ENCODE measurements at regions not wholly inside any gene's neighbourhood (a gene's known extent, or its start where the extent isn't known, plus 50 kb on each side); places are given as distances from the start of the nearest gene placed in this dataset.

DNA sequence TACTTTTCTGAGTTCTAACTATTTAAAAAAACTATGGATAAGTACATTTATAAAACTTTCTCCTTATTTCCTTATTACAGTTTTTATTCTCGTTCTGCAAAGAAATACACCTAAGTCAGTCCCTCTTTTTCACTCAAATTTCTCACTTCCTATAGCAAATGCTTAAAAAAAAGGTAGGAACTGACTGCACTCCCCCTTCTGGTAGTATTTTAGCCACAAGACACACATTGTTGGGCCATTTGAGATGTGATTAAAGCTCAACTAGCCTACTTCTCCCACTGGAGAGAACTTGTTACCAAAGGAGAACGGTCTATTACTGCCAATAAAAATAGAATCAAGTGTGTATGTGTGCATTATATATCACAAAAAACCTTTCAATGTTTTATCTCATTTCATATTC is 521.9 kb upstream of the PRMT6 start:
- DNase-seq (ENCODE audit: low read depth), result no peak

DNA sequence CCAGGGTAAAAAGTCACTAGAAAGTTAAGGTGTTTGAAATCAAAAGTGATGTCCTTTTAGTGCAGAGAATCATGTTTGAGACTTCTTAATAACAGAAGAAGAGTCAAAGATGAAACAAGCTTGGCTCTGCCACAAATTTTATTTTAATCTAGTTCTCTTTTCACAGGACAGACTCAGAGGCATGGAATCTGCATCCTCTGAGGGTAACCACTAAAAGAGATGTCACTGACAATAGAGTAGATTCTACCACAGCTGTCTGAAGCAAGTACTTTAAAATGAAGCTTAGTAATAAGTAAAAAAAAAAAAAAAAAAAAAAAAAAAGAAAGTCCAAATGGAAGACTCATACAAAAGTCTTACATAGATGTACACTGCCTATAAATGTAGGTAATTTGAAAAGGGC is 519.7 kb upstream of the PRMT6 start:
- no peak for DNase-seq (ENCODE audit: low read depth)
- TF ChIP-seq, protein P1, sequence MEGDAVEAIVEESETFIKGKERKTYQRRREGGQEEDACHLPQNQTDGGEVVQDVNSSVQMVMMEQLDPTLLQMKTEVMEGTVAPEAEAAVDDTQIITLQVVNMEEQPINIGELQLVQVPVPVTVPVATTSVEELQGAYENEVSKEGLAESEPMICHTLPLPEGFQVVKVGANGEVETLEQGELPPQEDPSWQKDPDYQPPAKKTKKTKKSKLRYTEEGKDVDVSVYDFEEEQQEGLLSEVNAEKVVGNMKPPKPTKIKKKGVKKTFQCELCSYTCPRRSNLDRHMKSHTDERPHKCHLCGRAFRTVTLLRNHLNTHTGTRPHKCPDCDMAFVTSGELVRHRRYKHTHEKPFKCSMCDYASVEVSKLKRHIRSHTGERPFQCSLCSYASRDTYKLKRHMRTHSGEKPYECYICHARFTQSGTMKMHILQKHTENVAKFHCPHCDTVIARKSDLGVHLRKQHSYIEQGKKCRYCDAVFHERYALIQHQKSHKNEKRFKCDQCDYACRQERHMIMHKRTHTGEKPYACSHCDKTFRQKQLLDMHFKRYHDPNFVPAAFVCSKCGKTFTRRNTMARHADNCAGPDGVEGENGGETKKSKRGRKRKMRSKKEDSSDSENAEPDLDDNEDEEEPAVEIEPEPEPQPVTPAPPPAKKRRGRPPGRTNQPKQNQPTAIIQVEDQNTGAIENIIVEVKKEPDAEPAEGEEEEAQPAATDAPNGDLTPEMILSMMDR (IDR thresholded peaks at IDR 0.05; ENCODE audit: insufficient read depth, low read depth, low read length, missing control alignments), result no peak
- H3K4me3 ChIP-seq (ENCODE audit: low read depth, low read length), result no peak overlapping the region

More for the DNA sequence above, 521.9 kb upstream of the PRMT6 start:
- no peak overlapping the region for H3K4me3 ChIP-seq (ENCODE audit: low read depth, low read length)
- TF ChIP-seq, protein P1 (IDR thresholded peaks at IDR 0.05; ENCODE audit: insufficient read depth, low read depth, low read length, missing control alignments), result no peak

DNA sequence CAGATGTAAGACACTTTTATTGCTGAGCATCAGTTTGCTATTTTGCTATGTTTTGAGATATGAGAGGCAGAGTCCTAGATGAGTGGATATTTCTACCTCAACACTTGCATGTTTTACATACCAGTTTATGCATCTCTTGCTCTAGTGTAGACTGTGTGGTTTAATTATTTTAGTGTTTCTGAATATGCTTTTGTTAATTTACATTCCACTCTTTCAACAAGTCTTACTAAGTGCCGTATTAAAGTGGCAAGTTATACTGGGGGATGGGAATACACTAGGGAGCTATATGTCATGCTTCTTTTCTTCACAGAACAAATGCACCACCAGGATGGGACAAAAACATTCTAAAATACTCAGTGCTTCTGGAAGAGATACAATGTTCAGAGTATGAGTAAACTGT is 507.7 kb upstream of the PRMT6 start:
- TF ChIP-seq, protein P1 (IDR thresholded peaks at IDR 0.05; ENCODE audit: insufficient read depth, low read depth, low read length, missing control alignments), result no peak
- DNase-seq (ENCODE audit: low read depth), result no peak
- H3K4me3 ChIP-seq (ENCODE audit: low read depth, low read length), result no peak overlapping the region

DNA sequence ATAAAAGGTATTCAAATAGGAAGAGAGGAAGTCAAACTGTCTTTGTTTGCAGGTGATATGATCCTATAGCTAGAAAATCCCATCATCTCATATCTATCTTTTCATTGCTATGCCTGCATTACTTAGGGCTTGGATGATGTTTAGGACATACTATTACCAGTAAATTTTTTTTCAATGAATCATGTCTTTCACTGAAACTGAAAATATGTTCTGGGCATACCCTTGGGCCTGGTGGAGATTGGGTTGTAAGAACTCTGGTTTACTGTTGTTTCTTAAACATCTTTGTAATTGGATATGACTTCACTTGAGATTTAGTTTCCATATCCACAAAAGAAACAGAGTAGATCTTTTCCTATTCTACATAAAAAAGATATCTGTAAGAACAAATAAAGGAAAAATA is 502.2 kb upstream of the PRMT6 start:
- no peak for DNase-seq (ENCODE audit: low read depth)
- no peak overlapping the region for H3K4me3 ChIP-seq (ENCODE audit: low read depth, low read length)
- TF ChIP-seq, protein P1 (IDR thresholded peaks at IDR 0.05; ENCODE audit: insufficient read depth, low read depth, low read length, missing control alignments), result no peak

DNA sequence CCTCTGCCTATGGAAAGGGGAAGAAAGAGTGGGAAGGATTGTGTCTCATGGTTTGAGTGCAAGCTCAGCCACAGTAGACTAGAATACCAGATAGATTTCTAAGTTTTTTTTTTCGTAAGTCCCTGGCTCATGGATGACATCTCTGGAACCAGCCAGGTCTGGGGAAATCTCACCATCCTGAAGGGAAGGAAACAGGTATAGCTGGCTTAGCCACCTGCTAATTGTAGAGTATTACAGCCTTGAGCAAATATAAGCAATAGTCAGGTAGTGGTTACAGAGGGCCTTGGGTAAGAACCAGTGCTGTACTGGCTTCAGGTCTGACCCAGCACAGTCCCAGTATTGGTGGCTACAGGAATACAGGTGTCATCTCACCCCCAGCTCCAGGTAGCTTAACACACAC is 500.9 kb upstream of the PRMT6 start:
- TF ChIP-seq, protein P1 (IDR thresholded peaks at IDR 0.05; ENCODE audit: insufficient read depth, low read depth, low read length, missing control alignments), result no peak
- H3K4me3 ChIP-seq (ENCODE audit: low read depth, low read length), result no peak overlapping the region
- DNase-seq (ENCODE audit: low read depth), result no peak

DNA sequence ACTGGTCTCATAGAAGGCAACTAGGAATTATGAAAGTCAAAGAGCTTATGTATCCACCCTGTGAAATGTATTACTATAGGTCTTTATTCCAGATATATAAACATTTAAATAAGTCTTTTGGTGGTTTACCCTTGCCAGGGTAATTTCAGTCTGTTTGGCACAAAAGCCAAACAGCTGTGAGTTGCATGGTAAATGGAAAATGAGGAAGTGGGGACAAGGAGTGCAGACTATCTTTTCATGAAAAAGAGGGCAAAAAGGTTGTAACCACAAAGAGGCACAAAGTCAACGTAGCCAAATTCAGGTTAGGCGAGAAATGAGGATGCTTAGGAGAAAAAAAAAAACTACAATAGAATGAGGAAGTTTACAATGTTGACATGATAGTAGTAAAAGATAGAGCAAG is 492.3 kb upstream of the PRMT6 start:
- no peak for DNase-seq (ENCODE audit: low read depth)
- TF ChIP-seq, protein P1 (IDR thresholded peaks at IDR 0.05; ENCODE audit: insufficient read depth, low read depth, low read length, missing control alignments), result no peak
- H3K4me3 ChIP-seq (ENCODE audit: low read depth, low read length), result no peak overlapping the region

DNA sequence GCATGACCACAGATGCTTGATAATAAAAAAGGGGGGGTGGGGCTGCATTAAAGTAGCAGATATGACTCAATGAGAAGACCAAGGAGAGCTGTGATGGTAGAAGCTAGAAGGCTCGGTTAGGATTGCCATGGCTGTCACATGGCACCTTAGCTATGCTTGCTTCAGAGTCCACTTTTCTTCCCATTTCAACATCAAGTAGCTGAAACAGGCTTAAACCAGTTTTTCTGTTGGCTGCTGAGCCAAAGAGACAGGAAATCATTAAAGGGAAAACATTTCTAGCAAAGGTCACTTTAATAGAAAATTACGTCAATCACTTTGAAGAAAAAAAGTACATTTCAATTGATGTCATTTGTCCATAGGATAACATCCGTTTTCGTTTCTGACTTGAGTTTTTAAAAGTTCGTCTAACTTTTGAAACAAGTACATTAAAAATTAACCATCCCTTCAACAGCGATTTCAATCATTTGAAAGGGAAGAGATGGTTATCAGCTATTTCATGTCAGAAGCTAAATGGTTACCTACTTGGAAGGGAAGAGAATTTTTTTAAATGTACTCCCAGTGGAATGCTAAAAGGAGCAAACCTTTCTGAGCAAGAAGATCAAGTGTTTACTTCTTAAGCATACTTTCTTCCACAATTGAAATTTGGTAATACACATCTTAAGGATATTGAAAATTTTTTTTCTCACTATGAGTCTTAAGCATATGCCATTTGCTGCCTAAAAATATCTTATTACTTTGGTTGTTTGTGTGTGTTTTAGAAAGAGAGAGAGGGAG is 488.1 kb upstream of the PRMT6 start:
- TF ChIP-seq, protein P1 (IDR thresholded peaks at IDR 0.05; ENCODE audit: insufficient read depth, low read depth, low read length, missing control alignments), result no peak

More for the DNA sequence above, 488.1 kb upstream of the PRMT6 start:
- DNase-seq (ENCODE audit: low read depth), result no peak
- no peak overlapping the region for H3K4me3 ChIP-seq (ENCODE audit: low read depth, low read length)

All from GM12865 (cell line).